GM18867 (cell line): ENCODE measurements at regions not wholly inside any gene's neighbourhood (a gene's known extent, or its start where the extent isn't known, plus 50 kb on each side); places are given as distances from the start of the nearest gene placed in this dataset.
"Not testable (repeated sequence)": the region's sequence is repeated elsewhere in the genome, so short reads cannot be mapped to it uniquely, and the experiment has no call there.

Source experiments
- ATAC-seq: cut with Tn5 transposase; IDR thresholded peaks from one replicate; pipeline ENCODE4 v1.9.1; 2021; ENCODE audit warnings: mild to moderate bottlenecking, moderate library complexity; ENCODE audit not compliant: unreplicated experiment

DNA sequence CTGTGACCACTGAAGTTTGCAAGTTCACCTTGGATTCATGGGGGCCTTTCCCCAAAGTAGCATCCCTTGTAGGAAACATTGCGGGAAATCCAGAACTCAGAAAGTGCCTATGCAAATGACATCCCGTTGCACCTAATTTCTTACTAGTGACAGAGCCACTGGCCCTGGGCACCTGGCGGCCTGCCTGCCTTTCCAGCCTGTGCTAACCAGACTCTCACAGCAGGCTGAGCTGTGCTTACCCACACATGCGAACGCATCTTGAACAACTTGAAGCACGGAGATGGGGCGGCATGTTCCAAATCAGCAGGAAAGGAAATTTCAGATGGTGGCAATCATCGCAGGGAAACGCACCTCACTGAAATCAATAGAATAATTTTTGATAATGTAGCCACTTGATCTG lies 405.8 kb downstream of the TMEM182 start:
- ATAC-seq = no peak

DNA sequence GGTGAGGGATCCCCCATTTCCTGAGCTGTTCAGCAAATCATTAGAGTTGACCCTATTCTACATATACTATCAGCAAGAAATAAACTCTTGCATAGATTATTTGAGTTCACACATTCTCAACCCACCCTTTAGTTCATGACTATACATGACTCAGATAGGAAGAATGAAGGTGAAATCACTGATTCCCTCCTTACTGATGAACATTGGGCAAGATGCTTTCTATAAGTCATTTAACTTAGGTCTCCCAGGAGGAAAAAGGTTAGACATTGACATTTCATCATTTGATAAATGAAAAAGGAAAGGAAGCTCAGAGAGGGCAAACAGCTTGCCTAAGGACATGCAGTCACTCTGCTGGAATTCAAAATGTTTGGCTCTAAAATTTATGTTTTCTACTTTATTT lies 408.0 kb downstream of the TMEM182 start:
- no peak for ATAC-seq

DNA sequence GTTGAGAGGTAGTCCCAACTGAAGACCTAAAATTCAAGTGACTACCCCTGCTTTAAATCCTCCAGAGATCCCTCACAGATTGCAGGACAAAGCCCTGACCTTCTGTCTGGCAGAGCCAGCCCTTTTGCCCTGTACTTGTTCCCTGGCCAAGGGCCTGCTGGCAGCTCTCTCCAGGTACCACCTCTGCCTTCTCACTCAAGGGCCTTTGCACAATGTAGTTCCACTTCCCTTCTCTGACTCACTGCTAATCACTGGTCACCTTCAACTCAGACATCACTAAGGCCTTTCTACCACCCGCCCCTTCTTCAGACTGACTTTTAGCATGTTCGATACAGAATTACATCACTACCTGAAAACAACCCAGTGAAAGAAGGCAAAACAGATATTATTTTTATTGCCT lies 411.0 kb downstream of the TMEM182 start:
- no peak for ATAC-seq

DNA sequence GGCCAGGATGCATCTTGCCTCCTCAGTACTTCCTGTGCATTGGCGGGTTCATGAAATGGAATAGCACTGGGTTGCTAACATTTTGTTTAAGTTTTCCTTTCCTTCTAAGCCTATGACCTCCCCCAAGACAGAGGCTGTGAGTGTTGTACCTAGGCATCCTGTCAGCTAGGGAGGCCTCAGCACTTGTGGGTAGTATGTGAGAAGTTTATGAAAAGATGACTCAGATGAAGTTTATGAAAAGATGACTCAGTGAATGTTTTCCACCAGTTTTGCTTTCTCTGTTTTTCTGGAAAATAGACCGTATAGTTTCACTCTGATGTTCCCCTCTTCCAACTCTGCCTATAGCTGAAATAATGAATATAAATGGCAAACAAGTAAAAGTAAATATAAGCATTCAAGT lies 412.9 kb downstream of the TMEM182 start:
- ATAC-seq = no peak

GRCh38 chr2:103176294-103176915 lies 414.6 kb downstream of the TMEM182 start:
- ATAC-seq = no peak

DNA sequence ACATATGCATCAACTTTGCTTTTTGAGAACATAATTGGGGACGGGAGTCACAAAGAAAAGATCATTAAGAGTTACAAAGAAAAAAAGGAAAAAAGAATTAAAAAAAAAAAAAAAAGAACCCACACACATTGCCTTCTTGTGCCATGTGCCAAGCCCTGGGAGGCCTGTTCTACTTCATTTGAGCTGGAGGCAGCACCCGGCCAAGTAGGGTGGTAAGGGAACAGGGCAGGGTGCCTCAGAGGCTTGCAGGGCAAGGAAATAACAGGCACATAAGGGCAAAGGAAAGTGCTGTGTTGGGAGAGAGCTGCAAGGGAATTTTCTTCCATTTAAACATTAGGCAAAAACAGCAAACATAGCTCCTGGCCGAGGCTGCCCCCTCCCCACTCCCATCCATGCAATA lies 418.0 kb downstream of the TMEM182 start:
- ATAC-seq = no peak

DNA sequence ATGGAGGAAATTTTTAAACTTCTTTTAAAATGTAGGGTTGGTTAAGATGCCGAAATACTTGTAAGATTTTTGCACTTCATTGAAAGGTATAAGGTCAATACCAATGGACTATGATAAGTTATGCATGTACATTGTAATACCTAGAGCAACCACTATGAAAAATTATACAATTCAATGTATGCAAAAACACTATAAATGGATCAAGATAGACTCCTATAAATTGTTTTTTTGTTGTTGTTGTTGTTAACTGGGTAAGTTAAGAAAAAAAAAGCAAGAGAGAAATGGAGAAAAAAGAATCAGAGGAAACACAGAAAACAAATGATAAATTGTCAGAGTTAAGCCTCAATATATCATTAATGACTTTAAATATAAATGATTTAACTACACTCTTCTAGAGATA lies 421.2 kb downstream of the TMEM182 start:
- ATAC-seq = no peak

GRCh38 chr2:103196802-103197201 lies 435.0 kb downstream of the TMEM182 start:
- ATAC-seq = no peak

DNA sequence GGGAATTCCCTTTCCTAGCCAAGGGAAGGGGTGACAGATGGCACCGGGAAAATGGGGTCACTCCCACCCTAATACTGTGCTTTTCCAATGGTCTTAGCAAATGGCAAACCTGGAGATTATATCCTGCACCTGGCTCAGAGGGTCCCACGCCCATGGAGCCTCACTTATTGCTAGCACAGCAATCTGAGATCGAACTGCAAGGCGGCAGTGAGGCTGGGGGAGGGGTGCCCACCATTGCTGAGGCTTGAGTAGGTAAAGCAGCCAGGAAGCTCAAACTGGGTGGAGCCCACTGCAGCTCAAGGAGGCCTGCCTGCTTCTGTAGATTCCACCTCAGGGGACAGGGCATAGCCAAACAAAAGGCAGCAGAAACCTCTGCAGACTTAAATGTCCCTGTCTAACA lies 438.9 kb downstream of the TMEM182 start:
- not testable (repeated sequence) for ATAC-seq

DNA sequence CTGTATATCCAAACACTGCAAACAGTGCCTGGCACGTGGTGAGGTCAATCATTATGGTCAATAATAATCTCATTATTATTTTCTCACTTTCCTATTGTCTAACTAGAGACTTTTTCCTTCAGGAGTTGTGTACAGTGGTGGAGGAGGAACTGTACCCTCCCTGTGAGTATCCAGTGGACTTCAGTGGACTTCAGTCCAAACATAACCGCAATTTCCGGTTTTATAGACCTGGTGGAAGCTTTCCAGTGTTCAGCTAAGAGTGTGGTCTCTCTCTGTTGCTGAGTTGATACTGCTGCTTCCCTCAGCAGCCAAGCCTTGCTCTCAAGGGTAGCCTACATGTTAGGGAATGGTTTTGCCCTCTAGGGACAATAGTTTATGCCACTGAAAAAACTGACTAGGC lies 447.1 kb downstream of the TMEM182 start:
- ATAC-seq = no peak

DNA sequence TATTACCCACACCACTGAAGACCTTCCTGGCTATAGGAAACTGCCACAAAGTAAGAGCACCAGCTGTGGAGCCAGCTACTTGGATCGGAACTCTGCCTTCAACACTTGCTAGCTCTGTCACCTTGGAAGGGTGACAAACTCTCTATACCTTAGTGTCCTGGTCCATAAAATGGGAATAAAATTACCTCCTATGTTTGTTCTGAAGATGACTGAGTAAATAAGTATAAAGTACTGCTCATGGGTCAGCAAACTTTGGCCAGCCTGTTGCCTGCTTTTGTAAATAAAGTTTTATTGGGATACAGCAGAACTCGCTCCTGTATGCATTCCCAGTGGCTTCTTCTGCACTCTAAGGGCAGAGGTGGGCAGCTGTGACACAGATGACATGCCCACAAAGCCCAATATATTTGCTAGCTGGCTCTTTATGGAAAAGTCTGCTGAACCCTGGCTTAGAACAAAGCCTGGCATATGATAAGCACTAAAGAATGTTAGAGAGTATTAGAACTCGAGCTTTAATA lies 451.3 kb downstream of the TMEM182 start:
- ATAC-seq = no peak

DNA sequence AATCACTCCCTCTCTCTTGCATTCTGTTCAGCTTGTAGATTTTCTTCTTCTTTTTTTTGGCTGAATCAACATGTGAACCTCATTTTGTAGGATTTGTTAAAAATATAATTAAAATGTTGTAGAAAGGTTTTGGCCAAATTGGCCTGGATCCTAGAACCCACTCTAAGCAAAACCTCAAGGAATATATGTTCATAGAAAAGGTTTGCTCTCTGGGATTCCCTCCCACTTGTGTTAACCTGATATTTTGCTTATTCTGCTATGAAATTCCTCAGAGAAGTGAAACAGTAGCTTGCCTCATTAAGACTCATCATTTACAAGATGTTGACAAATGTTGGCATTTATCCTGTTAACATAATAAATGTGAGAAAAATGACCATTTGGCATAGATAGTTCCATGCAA lies 456.7 kb downstream of the TMEM182 start:
- ATAC-seq = no peak

- no peak for ATAC-seq
These were observed 457.6 kb downstream of the TMEM182 start for GRCh38 chr2:103219398-103219797.

GRCh38 chr2:103222969-103223368 lies 461.1 kb downstream of the TMEM182 start:
- no peak for ATAC-seq

DNA sequence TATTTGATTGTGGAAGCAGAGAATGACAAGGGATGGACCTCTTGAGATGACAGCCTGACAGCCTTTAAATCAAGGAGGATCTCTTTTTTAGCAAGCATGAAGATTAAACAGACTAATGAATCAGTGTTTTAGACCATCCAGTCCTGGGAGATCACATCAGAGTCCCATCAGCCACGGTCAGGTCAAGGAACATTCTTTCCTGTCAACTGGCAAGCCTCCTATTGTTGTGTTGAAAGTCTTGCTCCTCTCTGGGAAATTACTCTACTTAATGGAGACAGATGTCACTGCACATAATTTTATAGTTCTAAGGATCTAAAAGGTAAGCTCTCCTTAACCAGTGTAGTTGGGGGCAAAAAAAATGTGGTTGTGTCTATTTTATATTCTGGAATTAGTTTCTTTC lies 469.0 kb downstream of the TMEM182 start:
- ATAC-seq = no peak

- ATAC-seq = no peak
These were observed 471.0 kb downstream of the TMEM182 start for GRCh38 chr2:103232865-103233264.

DNA sequence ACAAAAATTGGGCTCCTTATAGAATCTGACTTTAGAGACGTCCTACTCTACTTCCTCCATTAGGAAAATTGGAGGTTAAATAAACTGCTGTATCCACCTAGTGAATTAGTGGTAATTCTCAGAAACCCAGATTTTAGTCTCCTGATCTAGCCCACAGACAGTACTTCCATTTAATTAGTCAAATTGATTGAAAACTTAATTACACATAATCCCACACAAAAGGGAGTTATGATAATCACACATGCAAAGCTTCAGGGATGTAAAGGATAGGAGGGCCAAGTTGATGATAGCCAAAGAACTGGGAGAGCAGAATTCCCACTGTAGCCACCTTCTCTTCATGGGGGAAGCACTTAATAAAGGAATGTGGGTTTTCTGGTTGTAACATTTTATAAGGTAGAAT lies 471.9 kb downstream of the TMEM182 start:
- ATAC-seq = no peak

- ATAC-seq = no peak
These were observed 473.5 kb downstream of the TMEM182 start for GRCh38 chr2:103235283-103235682.

GRCh38 chr2:103249462-103249861 lies 487.6 kb downstream of the TMEM182 start:
- ATAC-seq = no peak

- no peak for ATAC-seq
These were observed 490.9 kb downstream of the TMEM182 start for GRCh38 chr2:103252781-103253180.

DNA sequence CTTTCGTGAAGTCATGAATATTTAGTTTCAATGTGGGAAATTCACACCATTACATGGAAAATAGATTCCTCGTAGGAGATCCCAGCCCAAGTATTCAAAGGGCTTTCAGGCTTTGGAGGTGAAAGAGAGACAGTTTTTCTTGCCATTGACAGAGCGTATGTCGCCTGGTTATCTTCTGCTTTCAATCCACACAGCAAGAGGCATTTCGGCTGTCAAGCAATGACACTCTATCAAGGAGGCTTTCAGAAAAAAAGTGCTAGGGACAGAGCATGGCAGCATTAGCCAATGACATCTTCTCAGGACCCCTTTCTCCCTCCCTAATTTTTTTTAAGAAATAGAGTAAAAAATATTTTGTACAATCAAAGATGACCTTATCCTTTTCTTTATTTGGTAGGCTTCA lies 492.8 kb downstream of the TMEM182 start:
- no peak for ATAC-seq

- ATAC-seq = no peak
These were observed 502.4 kb downstream of the TMEM182 start for GRCh38 chr2:103264058-103264768.

DNA sequence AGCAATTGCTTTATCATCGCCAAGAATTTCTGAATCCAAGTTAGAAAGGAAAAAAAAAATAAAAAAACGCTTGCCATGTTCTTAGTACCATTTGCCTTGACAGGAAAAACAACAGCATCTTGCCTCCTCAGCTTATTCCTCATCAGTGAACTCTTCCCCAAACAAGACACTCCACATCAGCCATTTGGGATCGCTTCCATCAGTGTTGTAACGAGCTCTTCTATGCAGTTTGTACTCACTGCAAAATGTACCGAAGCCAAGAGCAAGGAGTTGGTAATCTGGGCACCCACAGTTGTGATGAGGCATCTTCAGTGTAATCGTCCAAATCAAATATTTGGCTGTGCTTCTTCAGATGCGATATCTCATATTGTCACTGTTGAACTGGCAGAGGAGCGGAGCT lies 503.7 kb downstream of the TMEM182 start:
- ATAC-seq = no peak
